ENCODE measurements at regions not wholly inside any gene's neighbourhood (a gene's known extent, or its start where the extent isn't known, plus 50 kb on each side); places are given as distances from the start of the nearest gene placed in this dataset.

- no peaks in the 10 kb centered on the region for H3K4me1 ChIP-seq
- WGBS (ENCODE audit: insufficient coverage, low coverage, low lambda C conversion rate, missing lambda C conversion rate) = 36% methylated on average over 9 of the region's 9 CpGs
- no peak overlapping the region for H3K27ac ChIP-seq
- H3K9me3 ChIP-seq = no peaks in the 10 kb centered on the region
- no peak for DNase-seq
- ATAC-seq = no peak
- intact Hi-C loops (cut with DNase I) = no loop called here
- no peaks in the 10 kb centered on the region for H3K27me3 ChIP-seq
- no peak overlapping the region for H3K4me3 ChIP-seq
- no peaks in the 10 kb centered on the region for H3K36me3 ChIP-seq
- TF ChIP-seq POLR2A (IDR thresholded peaks at IDR 0.05) (no peak), CTCF (IDR thresholded peaks at IDR 0.05) (no peak)
Measured at GRCh38 chr7:98697485-98698240, 80.6 kb downstream of the NPTX2 start.

- Histone ChIP-seq H3K4me1 (no peaks in the 10 kb centered on the region), H3K4me3 (no peak overlapping the region), H3K36me3 (no peaks in the 10 kb centered on the region), H3K27me3 (no peaks in the 10 kb centered on the region), H3K27ac (no peak overlapping the region), H3K9me3 (no peaks in the 10 kb centered on the region)
- TF ChIP-seq CTCF (IDR thresholded peaks at IDR 0.05) (no peak), POLR2A (IDR thresholded peaks at IDR 0.05) (no peak)
- intact Hi-C loops (cut with DNase I) = no loop called here
- no peak for ATAC-seq
- WGBS (ENCODE audit: insufficient coverage, low coverage, low lambda C conversion rate, missing lambda C conversion rate) = 74% methylated on average over 2 of the region's 2 CpGs
- no peak for DNase-seq
Measured at GRCh38 chr7:98698976-98699375, 81.9 kb downstream of the NPTX2 start.

- DNase-seq = no peak
- intact Hi-C loops (cut with DNase I) = no loop called here
- Histone ChIP-seq H3K27me3 (no peaks in the 10 kb centered on the region), H3K27ac (no peak overlapping the region), H3K9me3 (no peaks in the 10 kb centered on the region), H3K4me1 (no peaks in the 10 kb centered on the region), H3K4me3 (no peak overlapping the region), H3K36me3 (no peaks in the 10 kb centered on the region)
- no peak for TF ChIP-seq POLR2A (IDR thresholded peaks at IDR 0.05)
- WGBS (ENCODE audit: insufficient coverage, low coverage, low lambda C conversion rate, missing lambda C conversion rate) = 42% methylated on average over 3 of the region's 3 CpGs
- ATAC-seq = no peak
Measured at GRCh38 chr7:98700533-98700932, 83.4 kb downstream of the NPTX2 start.

GRCh38 chr7:98701372-98701771 lies 84.3 kb downstream of the NPTX2 start:
- Histone ChIP-seq H3K27me3 (no peaks in the 10 kb centered on the region), H3K27ac (no peak overlapping the region), H3K36me3 (no peaks in the 10 kb centered on the region), H3K4me1 (no peaks in the 10 kb centered on the region), H3K4me3 (no peak overlapping the region), H3K9me3 (no peaks in the 10 kb centered on the region)
- no peak for TF ChIP-seq CTCF (IDR thresholded peaks at IDR 0.05)
- no peak for TF ChIP-seq POLR2A (IDR thresholded peaks at IDR 0.05)
- ATAC-seq (no peak), DNase-seq (no peak)
- intact Hi-C loops (cut with DNase I) = no loop called here
- WGBS (ENCODE audit: insufficient coverage, low coverage, low lambda C conversion rate, missing lambda C conversion rate) = 69% methylated on average over 5 of the region's 11 CpGs

- H3K36me3 ChIP-seq = no peaks in the 10 kb centered on the region
- WGBS (ENCODE audit: insufficient coverage, low coverage, low lambda C conversion rate, missing lambda C conversion rate) = 83% methylated on average over 2 of the region's 2 CpGs
- intact Hi-C loops (cut with DNase I) = no loop called here
- no peak overlapping the region for H3K4me3 ChIP-seq
- no peaks in the 10 kb centered on the region for H3K27me3 ChIP-seq
- no peaks in the 10 kb centered on the region for H3K9me3 ChIP-seq
- no peak for DNase-seq
- ATAC-seq = no peak
- TF ChIP-seq POLR2A (IDR thresholded peaks at IDR 0.05) (no peak), CTCF (IDR thresholded peaks at IDR 0.05) (no peak)
- H3K4me1 ChIP-seq = no peaks in the 10 kb centered on the region
- no peak overlapping the region for H3K27ac ChIP-seq
Measured at GRCh38 chr7:98702021-98702420, 84.9 kb downstream of the NPTX2 start.
